HFFc6 (cell line): ENCODE measurements at regions not wholly inside any gene's neighbourhood (a gene's known extent, or its start where the extent isn't known, plus 50 kb on each side); places are given as distances from the start of the nearest gene placed in this dataset.

ENCODE experiments used
- DNase-seq: peaks from one replicate; pipeline ENCODE4 v3.0.0-alpha.2; 2018
- H3K27ac Mint-ChIP-seq: 2 replicates; pipeline ENCODE4 v1.8.0; 2020; ENCODE audit warnings: mild to moderate bottlenecking, mixed read lengths
- H3K27me3 Mint-ChIP-seq: 2 replicates; pipeline ENCODE4 v1.8.0; 2021; ENCODE audit warnings: mild to moderate bottlenecking, moderate library complexity, mixed read lengths; ENCODE audit not compliant: insufficient read depth
- H3K36me3 Mint-ChIP-seq: 2 replicates; pipeline ENCODE4 v1.8.0; 2021; ENCODE audit warnings: low read depth, mixed read lengths
- H3K4me1 Mint-ChIP-seq: 2 replicates; pipeline ENCODE4 v1.8.0; 2020; ENCODE audit warnings: low read depth, mixed read lengths
- H3K4me3 Mint-ChIP-seq: 2 replicates; pipeline ENCODE4 v1.8.0; 2020; ENCODE audit warnings: mild to moderate bottlenecking, moderate library complexity, mixed read lengths
- H3K9me3 Mint-ChIP-seq: 2 replicates; pipeline ENCODE4 v1.8.0; 2020; ENCODE audit warnings: mild to moderate bottlenecking, mixed read lengths
- CTCF ChIP-seq: fragments of 200-600 bp; sonication (generic); IDR thresholded peaks from 2 replicates; pipeline ENCODE4 v1.5.0; 2021; ENCODE audit warnings: antibody characterized with exemption, mild to moderate bottlenecking

DNA sequence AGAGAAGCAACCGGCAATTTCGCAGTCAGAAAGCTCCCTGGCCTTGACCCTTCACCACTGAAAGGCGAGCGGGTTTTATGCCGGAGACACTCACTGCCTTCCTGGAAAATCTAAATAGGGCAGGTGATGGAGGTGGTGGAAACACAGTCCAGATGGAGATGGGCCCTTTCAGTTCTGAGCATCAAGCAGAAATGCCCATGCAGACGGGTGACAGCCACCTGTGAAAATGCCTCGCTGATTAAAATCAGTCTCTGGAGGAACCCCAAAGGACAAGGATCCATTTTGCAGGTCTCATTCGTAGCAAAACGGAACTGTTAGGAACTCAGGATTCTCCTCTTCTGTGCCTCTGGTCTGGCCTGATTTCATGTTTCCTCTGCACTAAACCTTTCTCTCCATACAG lies 74.2 kb downstream of the FZD10 start:
- no peak for DNase-seq
- Mint-ChIP-seq H3K4me3 (no peak overlapping the region), H3K36me3 (no peaks in the 10 kb centered on the region; the same call in 1 of the 2 replicates), H3K4me1 (no peaks in the 10 kb centered on the region), H3K9me3 (peaks cover 68% of the 10 kb centered on the region), H3K27me3 (no peaks in the 10 kb centered on the region), H3K27ac (no peak overlapping the region)
- TF ChIP-seq CTCF = no peak

DNA sequence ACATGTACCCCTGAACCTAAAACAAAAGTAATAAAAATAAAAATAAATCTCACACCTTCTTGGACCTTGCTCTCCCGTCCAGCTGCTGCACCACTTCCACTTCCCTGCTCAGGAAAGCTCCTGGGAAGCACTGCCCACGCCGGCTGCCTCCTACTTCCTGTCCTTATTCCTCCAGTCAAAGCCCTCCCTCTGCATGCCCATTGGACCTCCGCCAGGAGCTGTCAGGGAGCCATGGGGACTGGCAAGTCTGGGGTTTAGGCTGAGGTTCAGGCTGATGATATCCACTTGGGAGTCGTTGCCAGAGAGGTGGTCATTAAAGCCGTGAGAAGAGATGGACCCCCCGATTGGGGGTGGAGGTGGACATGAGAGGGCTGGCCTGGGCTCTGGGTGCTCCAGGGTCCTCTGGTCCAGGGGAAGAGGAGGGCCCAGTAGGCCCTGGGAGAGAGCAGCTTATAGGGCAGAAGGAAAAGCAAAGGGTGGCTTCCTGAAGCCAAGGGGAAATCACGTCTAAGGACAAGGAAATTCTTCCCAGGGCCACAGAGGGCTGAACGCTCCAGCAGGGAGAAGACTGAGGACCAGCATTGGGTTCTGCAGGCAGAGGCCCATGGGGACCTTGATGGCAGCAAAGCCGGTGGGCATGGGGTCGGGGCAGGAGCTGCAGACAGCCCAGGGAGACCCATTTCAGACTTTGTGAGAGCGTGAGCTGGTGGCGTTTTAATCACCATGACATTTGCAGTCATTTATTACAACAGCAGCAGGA lies 78.7 kb downstream of the FZD10 start:
- Mint-ChIP-seq H3K27me3 (no peaks in the 10 kb centered on the region), H3K36me3 (no peaks in the 10 kb centered on the region), H3K9me3 (peaks cover 53% of the 10 kb centered on the region), H3K4me3 (no peak overlapping the region), H3K27ac (no peak overlapping the region), H3K4me1 (no peaks in the 10 kb centered on the region)
- no peak for DNase-seq
- no peak for TF ChIP-seq CTCF

GRCh38 chr12:130242506-130242905 lies 80.2 kb downstream of the FZD10 start:
- peaks cover 49% of the 10 kb centered on the region for H3K9me3 Mint-ChIP-seq
- H3K4me3 Mint-ChIP-seq = no peak overlapping the region
- no peak overlapping the region for H3K27ac Mint-ChIP-seq
- H3K4me1 Mint-ChIP-seq = no peaks in the 10 kb centered on the region
- no peak for TF ChIP-seq CTCF
- no peaks in the 10 kb centered on the region for H3K36me3 Mint-ChIP-seq
- no peak for DNase-seq
- no peaks in the 10 kb centered on the region for H3K27me3 Mint-ChIP-seq

- Mint-ChIP-seq H3K36me3 (no peaks in the 10 kb centered on the region), H3K4me1 (no peaks in the 10 kb centered on the region), H3K9me3 (peaks cover 59% of the 10 kb centered on the region), H3K4me3 (no peak overlapping the region), H3K27me3 (no peaks in the 10 kb centered on the region), H3K27ac (no peak overlapping the region)
- no peak for DNase-seq
- no peak for TF ChIP-seq CTCF
Measured at GRCh38 chr12:130245251-130245650, 83.0 kb downstream of the FZD10 start.

DNA sequence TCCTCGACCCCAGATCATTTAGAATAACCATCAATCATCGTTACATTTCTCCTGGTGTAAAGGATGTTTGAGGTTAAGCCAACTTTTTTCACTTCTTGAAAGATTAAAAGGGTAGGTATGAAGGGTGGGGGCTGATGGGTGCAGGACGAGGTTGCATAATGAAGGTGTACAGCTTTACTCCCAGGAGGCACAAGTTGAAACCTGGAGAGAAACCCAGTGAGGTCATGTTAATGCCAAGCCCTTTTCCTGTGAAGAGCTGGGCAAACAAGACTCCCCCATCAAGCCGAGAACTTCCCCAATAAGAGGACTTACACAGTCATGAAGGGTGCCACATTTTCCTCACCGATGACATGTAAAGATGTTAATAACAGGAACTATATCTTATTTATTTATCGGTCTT lies 84.3 kb downstream of the FZD10 start:
- no peak for DNase-seq
- no peak overlapping the region for H3K27ac Mint-ChIP-seq
- no peaks in the 10 kb centered on the region for H3K4me1 Mint-ChIP-seq
- no peak overlapping the region for H3K4me3 Mint-ChIP-seq
- no peaks in the 10 kb centered on the region for H3K36me3 Mint-ChIP-seq
- H3K9me3 Mint-ChIP-seq = peaks cover 54% of the 10 kb centered on the region
- H3K27me3 Mint-ChIP-seq = no peaks in the 10 kb centered on the region; the same call in 1 of the 2 replicates
- TF ChIP-seq CTCF = no peak
